ENCODE measurements at regions not wholly inside any gene's neighbourhood (a gene's known extent, or its start where the extent isn't known, plus 50 kb on each side); places are given as distances from the start of the nearest gene placed in this dataset.
"Not testable (repeated sequence)": the region's sequence is repeated elsewhere in the genome, so short reads cannot be mapped to it uniquely, and the experiment has no call there.

DNA sequence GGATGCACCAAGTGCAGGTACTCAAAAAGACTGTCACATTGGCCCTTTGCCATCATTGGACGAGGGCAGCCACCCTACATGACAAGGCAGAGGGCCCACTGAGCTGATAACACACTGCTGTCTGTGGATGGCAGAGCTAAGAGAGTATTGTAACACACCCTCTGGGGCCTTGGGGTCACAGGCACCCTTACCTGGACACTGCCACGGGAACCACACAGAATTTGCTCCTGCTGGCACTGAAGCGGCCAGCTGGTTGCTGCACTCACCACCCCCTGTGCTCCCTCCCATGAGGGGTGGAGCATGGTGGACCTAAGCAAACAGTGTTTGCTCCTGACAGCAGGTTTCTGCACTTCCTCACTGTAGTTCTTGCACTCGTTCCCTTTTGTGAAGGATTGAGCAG, 208.2 kb upstream of the SGO1 start:
- Histone ChIP-seq H3K36me3 (ENCODE audit: insufficient read depth, low read length) (no peaks in the 10 kb centered on the region), H3K27me3 (ENCODE audit: insufficient read depth, low read length, poor library complexity, severe bottlenecking) (no peaks in the 10 kb centered on the region), H3K4me1 (ENCODE audit: insufficient read depth, low read length) (no peaks in the 10 kb centered on the region), H3K27ac (ENCODE audit: low read depth, low read length) (no peak overlapping the region), H3K4me3 (ENCODE audit: low read length) (no peak overlapping the region), H3K9me3 (ENCODE audit: low read length) (no peaks in the 10 kb centered on the region)
- no peaks in the 10 kb centered on the region for H3K27me3 Mint-ChIP-seq
- no peaks in the 10 kb centered on the region for H3K36me3 Mint-ChIP-seq
- DNase-seq = no peak
- ChIA-PET CTCF (no interaction called here), POLR2A (no interaction called here)
- H3K9me3 Mint-ChIP-seq = peaks cover 0 to 5% (median 0%) of the 10 kb centered on the region in 5 donors
- no peak overlapping the region for H3K27ac Mint-ChIP-seq
- H3K4me1 Mint-ChIP-seq = no peaks in the 10 kb centered on the region
- no peak overlapping the region for H3K4me3 Mint-ChIP-seq

DNA sequence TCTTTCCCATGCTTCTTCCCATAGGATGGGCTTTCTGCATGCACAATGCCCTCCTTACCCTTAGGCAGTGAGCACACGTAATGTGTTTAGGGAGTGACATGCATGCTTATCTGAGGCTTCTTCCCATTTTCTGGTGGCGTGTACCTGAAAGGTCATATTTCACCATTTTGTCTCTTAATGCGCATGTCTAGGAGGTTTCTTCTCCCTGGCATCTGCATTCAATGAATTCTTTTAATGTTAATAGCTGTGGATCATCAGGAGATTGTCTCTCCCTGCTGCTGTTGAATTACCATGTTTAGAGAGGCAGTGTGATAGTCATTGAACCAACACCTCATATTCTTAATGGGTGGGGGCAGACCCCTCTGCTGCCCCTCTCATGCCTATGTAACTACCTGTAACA, 205.6 kb upstream of the SGO1 start:
- no peaks in the 10 kb centered on the region for H3K36me3 ChIP-seq (ENCODE audit: insufficient read depth, low read length)
- H3K4me3 ChIP-seq (ENCODE audit: low read length) = no peak overlapping the region
- Mint-ChIP-seq H3K27ac (no peak overlapping the region), H3K27me3 (no peaks in the 10 kb centered on the region), H3K9me3 (peaks cover 0 to 5% (median 0%) of the 10 kb centered on the region in 5 donors), H3K4me1 (no peaks in the 10 kb centered on the region), H3K4me3 (no peak overlapping the region), H3K36me3 (no peaks in the 10 kb centered on the region)
- DNase-seq = no peak
- CTCF ChIA-PET = no interaction called here
- POLR2A ChIA-PET = no interaction called here
- H3K9me3 ChIP-seq (ENCODE audit: low read length) = no peaks in the 10 kb centered on the region
- H3K27ac ChIP-seq (ENCODE audit: low read depth, low read length) = no peak overlapping the region
- H3K4me1 ChIP-seq (ENCODE audit: insufficient read depth, low read length) = no peaks in the 10 kb centered on the region
- no peaks in the 10 kb centered on the region for H3K27me3 ChIP-seq (ENCODE audit: insufficient read depth, low read length, poor library complexity, severe bottlenecking)

DNA sequence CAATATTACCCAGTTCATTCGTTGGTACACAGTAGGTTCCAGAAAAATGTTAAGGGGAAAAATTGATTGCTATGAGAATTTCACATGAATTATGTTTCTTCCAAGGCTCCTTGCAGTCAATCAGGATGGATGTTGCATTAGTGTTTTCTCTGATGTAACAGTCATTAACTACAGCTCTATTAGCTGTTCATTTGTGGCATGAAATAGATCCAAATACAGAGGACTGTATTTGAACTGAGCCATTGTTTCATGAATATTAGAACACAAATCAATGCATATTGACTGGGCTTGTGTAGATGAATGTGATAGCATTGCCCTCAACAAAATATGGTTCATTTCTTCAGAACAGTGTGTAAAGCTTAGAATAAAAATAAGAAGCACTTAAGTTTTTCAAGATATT, 203.0 kb upstream of the SGO1 start:
- Mint-ChIP-seq H3K27ac (no peak overlapping the region), H3K27me3 (no peaks in the 10 kb centered on the region), H3K4me3 (no peak overlapping the region), H3K4me1 (no peaks in the 10 kb centered on the region), H3K9me3 (peaks cover 0 to 5% (median 0%) of the 10 kb centered on the region in 5 donors), H3K36me3 (peaks cover 0 to 3% (median 0%) of the 10 kb centered on the region in 3 donors)
- Histone ChIP-seq H3K9me3 (ENCODE audit: low read length) (no peaks in the 10 kb centered on the region), H3K4me1 (ENCODE audit: insufficient read depth, low read length) (no peaks in the 10 kb centered on the region), H3K36me3 (ENCODE audit: insufficient read depth, low read length) (no peaks in the 10 kb centered on the region), H3K4me3 (ENCODE audit: low read length) (no peak overlapping the region), H3K27ac (ENCODE audit: low read depth, low read length) (no peak overlapping the region), H3K27me3 (ENCODE audit: insufficient read depth, low read length, poor library complexity, severe bottlenecking) (no peaks in the 10 kb centered on the region)
- ChIA-PET POLR2A (no interaction called here), CTCF (no interaction called here)
- DNase-seq = no peak

DNA sequence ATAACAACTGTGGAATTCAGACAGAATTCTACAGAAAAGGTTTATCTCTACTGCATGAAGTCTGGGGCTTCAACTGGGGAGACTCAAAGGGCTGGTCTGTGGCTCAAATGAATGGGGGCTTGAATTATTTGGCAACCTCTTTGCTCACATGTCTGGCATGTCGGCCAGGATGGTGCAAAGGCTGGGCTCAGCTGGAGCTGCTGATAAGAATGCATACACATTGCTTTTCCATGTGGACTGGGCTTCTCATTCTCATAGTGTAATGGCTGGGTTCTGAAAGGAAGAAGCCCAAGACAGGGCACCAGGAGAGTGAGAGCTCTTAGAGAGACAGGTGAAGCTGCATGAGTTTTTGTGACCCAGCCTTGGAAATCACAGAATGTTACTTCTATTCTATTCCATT, 194.3 kb upstream of the SGO1 start:
- H3K27ac Mint-ChIP-seq = no peak overlapping the region
- H3K9me3 ChIP-seq (ENCODE audit: low read length) = no peaks in the 10 kb centered on the region
- DNase-seq = no peak
- no peak overlapping the region for H3K4me3 Mint-ChIP-seq
- no peaks in the 10 kb centered on the region for H3K36me3 ChIP-seq (ENCODE audit: insufficient read depth, low read length)
- H3K4me3 ChIP-seq (ENCODE audit: low read length) = no peak overlapping the region
- H3K36me3 Mint-ChIP-seq = peaks cover 0 to 5% (median 0%) of the 10 kb centered on the region in 3 donors
- H3K27ac ChIP-seq (ENCODE audit: low read depth, low read length) = no peak overlapping the region
- ChIA-PET POLR2A (no interaction called here), CTCF (no interaction called here)
- no peaks in the 10 kb centered on the region for H3K4me1 ChIP-seq (ENCODE audit: insufficient read depth, low read length)
- no peaks in the 10 kb centered on the region for H3K4me1 Mint-ChIP-seq
- no peaks in the 10 kb centered on the region for H3K9me3 Mint-ChIP-seq
- H3K27me3 Mint-ChIP-seq = no peaks in the 10 kb centered on the region
- no peaks in the 10 kb centered on the region for H3K27me3 ChIP-seq (ENCODE audit: insufficient read depth, low read length, poor library complexity, severe bottlenecking)

DNA sequence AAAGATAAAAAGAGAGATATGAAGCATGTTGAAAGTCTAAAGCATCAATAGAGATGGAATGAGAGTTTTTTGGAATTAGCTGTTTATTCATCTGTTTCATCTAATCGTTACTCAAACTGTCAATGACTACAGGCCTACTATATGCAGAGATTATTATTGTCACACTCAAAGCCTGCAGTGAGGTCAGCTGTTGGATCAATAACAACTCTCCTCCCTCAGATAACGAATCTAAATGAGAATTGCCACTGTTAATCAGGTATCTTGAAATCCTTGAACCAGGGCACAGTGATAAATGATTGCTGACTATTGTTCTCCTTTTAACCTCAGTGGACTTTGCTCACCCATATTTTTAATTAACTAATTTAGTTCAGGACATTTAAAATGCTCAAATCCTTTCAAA, 192.3 kb upstream of the SGO1 start:
- DNase-seq = no peak
- peaks cover 0 to 5% (median 0%) of the 10 kb centered on the region in 3 donors for H3K36me3 Mint-ChIP-seq
- no peaks in the 10 kb centered on the region for H3K4me1 Mint-ChIP-seq
- Histone ChIP-seq H3K4me3 (ENCODE audit: low read length) (no peak overlapping the region), H3K27me3 (ENCODE audit: insufficient read depth, low read length, poor library complexity, severe bottlenecking) (no peaks in the 10 kb centered on the region), H3K27ac (ENCODE audit: low read depth, low read length) (no peak overlapping the region), H3K36me3 (ENCODE audit: insufficient read depth, low read length) (no peaks in the 10 kb centered on the region), H3K4me1 (ENCODE audit: insufficient read depth, low read length) (no peaks in the 10 kb centered on the region), H3K9me3 (ENCODE audit: low read length) (no peaks in the 10 kb centered on the region)
- ChIA-PET POLR2A (no interaction called here), CTCF (no interaction called here)
- no peak overlapping the region for H3K27ac Mint-ChIP-seq
- H3K4me3 Mint-ChIP-seq = no peak overlapping the region
- H3K27me3 Mint-ChIP-seq = peaks cover 0 to 2% of the 10 kb centered on the region in 2 donors
- H3K9me3 Mint-ChIP-seq = no peaks in the 10 kb centered on the region

DNA sequence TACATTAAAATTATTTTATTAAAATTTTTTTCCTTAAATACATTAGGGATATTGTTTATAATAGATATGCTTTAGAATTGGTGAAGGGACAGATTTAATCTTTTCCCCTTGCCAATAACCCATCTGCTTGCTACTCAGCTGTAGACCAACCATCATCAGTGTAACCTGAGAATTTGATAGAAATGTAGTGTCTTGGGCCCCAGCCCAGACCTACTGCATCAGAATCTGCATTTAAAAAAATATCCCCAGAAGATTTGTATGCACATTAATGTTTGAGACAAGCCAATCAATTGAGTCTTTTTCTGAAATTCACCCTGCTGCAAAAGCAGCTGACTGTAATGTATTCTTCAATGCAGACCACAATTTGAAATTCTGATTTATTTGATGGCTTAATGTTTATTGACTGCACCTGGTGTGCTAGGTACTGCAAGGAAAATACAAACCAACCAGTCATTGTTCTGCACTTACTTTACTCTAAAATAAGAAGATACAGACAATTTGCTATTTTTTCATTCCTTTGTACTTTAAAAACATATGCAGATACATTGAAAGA, 190.7 kb upstream of the SGO1 start:
- H3K9me3 Mint-ChIP-seq = no peaks in the 10 kb centered on the region
- POLR2A ChIA-PET = no interaction called here
- H3K27me3 ChIP-seq (ENCODE audit: insufficient read depth, low read length, poor library complexity, severe bottlenecking) = no peaks in the 10 kb centered on the region
- H3K4me3 ChIP-seq (ENCODE audit: low read length) = no peak overlapping the region
- CTCF ChIA-PET = no interaction called here
- peaks cover 0 to 5% (median 0%) of the 10 kb centered on the region in 3 donors for H3K36me3 Mint-ChIP-seq
- no peaks in the 10 kb centered on the region for H3K36me3 ChIP-seq (ENCODE audit: insufficient read depth, low read length)
- H3K27ac ChIP-seq (ENCODE audit: low read depth, low read length) = no peak overlapping the region
- no peak for DNase-seq
- H3K27me3 Mint-ChIP-seq = peaks cover 0 to 2% of the 10 kb centered on the region in 2 donors
- H3K4me1 ChIP-seq (ENCODE audit: insufficient read depth, low read length) = no peaks in the 10 kb centered on the region
- H3K4me1 Mint-ChIP-seq = no peaks in the 10 kb centered on the region
- no peak overlapping the region for H3K27ac Mint-ChIP-seq
- no peak overlapping the region for H3K4me3 Mint-ChIP-seq
- H3K9me3 ChIP-seq (ENCODE audit: low read length) = no peaks in the 10 kb centered on the region

DNA sequence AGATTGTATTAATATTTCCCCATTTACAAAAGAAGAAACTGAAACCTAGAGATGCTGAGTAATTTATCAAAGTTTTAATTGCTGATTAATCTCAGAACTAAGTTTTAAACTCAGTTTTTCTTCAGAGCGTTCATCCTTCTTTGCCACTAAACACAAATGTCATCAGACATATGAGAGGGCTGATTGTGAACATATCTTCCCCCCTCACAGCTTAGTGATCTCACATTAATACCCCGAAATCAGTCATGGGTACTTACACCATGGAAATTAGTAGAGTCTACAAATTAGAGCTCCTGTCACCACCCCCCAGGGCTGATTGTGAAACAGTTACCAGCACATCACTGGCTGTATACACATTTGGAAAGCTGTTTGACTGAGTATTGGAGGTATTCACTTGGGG, 189.3 kb upstream of the SGO1 start:
- H3K9me3 Mint-ChIP-seq = no peaks in the 10 kb centered on the region
- H3K36me3 Mint-ChIP-seq = peaks cover 0 to 4% (median 0%) of the 10 kb centered on the region in 3 donors
- Histone ChIP-seq H3K36me3 (ENCODE audit: insufficient read depth, low read length) (no peaks in the 10 kb centered on the region), H3K4me3 (ENCODE audit: low read length) (no peak overlapping the region), H3K4me1 (ENCODE audit: insufficient read depth, low read length) (no peaks in the 10 kb centered on the region), H3K9me3 (ENCODE audit: low read length) (no peaks in the 10 kb centered on the region), H3K27me3 (ENCODE audit: insufficient read depth, low read length, poor library complexity, severe bottlenecking) (no peaks in the 10 kb centered on the region), H3K27ac (ENCODE audit: low read depth, low read length) (no peak overlapping the region)
- no peaks in the 10 kb centered on the region for H3K4me1 Mint-ChIP-seq
- no peak overlapping the region for H3K27ac Mint-ChIP-seq
- H3K27me3 Mint-ChIP-seq = peaks cover 0 to 3% of the 10 kb centered on the region in 2 donors
- no peak for DNase-seq
- ChIA-PET POLR2A (no interaction called here), CTCF (no interaction called here)
- no peak overlapping the region for H3K4me3 Mint-ChIP-seq

DNA sequence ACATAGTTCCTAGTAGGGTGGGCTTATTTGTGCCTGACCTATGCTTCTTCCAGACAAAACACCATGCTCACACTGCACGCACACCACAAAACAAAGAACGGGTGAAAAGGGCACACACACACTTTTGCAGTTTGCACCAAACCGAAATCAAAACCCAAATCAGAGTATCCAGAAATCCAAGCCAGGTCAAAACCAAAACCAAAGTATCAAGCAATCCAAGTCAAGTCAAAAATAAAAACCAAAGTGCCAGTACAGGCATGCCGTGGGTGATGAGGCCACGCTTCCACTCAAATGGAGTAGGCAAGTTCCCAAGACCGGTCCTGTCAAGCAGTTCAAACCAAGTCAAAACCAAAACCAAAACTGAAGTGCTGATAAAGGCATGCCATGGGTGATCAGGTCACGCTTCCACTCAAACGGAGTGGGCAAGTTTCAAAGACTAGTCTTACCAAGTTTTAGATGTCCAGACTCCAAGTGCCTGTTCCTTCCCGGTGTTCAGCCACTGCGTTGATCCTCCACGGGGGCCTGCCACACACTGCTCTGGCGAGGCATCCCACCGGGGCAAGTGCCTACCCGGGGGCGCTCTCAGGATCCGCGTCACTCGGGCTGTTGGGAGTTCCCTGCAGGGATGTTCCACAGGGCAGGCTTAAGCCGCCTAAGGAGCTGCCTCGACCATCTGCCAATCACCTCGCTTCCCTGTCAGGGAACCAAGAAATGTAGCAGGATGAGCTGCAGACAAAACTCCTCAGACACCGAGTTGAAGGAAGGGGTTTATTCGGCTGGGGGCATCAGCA, 184.5 kb upstream of the SGO1 start:
- H3K9me3 Mint-ChIP-seq; H3K9me3 ChIP-seq (ENCODE audit: low read length); H3K36me3 Mint-ChIP-seq; H3K4me3 ChIP-seq (ENCODE audit: low read length); H3K4me3 Mint-ChIP-seq; H3K36me3 ChIP-seq (ENCODE audit: insufficient read depth, low read length); CTCF ChIA-PET; H3K27me3 ChIP-seq (ENCODE audit: insufficient read depth, low read length, poor library complexity, severe bottlenecking); H3K4me1 ChIP-seq (ENCODE audit: insufficient read depth, low read length); H3K27ac ChIP-seq (ENCODE audit: low read depth, low read length); H3K4me1 Mint-ChIP-seq; H3K27ac Mint-ChIP-seq; DNase-seq; H3K27me3 Mint-ChIP-seq; POLR2A ChIA-PET: not testable (repeated sequence)
